Fibroblast of gingiva (primary cell): ENCODE measurements at regions not wholly inside any gene's neighbourhood (a gene's known extent, or its start where the extent isn't known, plus 50 kb on each side); places are given as distances from the start of the nearest gene placed in this dataset.
A peak's percentile ranks its signal among the peaks of the same experiment; 100 is the strongest.

Source experiments
- DNase-seq: peaks from one replicate; pipeline ENCODE4 v3.0.0-alpha.2; 2011; ENCODE audit warnings: low read depth

DNA sequence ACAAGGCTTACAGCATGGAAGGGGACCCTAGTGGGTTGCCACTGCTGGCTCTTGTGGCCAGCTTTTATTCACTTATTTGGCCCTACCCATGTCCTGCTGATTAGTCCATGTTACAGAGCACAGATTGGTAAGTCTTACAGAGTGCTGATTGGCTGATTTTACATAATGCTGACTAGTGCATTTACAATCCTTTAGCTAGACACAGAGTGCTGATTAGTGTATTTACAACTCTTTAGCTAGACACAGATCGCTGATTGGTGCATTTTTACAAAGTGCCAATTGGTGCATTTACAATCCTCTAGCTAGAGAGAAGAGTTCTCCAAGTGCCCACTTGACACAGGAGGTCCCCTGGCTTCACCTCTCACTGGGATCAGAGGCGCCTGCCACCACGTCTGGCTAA is 485.0 kb upstream of the TSPY4 start:
- no peak for DNase-seq

DNA sequence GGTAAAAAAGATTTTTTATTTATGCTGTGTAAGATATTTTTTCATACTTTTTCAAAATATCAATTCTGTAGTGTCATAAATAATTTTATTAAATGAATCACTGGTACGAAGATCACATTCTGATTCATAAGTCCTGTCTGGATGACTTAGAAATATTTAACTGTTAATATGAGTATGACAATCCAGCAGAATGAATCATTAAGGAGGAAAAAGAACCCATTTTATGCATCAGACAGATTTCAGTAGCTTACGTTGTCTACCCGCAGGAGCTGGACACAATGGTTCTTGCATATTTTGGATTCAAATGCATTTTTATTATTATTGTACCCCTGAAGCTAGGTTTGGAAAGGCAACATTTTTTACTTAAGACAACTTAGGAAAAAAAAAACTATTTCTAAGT is 448.9 kb upstream of the TSPY4 start:
- peak; percentile 0 for DNase-seq

DNA sequence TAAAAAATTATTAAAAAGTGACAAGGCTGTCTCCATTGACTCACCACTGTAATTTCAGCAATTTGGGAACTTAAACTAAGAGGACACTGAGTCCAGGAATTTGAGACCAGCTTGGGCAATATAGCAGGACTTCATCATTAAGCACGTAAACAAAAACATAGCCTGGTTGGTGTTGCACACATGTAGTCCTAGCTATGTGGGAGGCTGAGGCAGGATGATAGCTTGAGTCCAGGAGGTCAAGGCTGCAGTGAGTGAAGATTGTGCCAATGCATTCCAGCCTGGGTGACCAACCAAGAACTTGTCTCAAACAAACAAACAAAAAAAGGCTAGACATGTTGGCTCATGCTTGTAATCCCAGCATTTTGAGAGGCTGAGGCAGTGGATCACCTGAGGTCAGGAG is 439.4 kb upstream of the TSPY4 start:
- DNase-seq: peak; percentile 62

DNA sequence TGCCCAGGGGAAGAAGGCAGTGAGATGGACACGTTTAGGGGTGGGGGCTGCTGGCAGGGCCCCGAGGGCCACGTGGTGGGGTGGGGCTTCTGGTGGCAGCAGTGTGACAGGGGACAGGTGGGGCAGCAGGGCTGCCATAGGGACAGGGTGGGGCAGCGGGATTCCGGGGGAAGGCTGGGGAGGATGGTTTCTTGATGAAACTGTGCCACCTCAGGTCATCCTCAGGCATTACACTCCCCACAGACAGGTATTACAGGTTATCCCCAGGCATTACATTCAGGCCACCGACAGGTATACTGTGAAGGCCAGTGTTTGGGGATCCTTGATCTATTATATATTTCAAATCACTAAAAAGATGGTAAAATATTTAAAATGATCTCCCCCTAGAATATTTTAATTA is 432.1 kb upstream of the TSPY4 start:
- no peak for DNase-seq

DNA sequence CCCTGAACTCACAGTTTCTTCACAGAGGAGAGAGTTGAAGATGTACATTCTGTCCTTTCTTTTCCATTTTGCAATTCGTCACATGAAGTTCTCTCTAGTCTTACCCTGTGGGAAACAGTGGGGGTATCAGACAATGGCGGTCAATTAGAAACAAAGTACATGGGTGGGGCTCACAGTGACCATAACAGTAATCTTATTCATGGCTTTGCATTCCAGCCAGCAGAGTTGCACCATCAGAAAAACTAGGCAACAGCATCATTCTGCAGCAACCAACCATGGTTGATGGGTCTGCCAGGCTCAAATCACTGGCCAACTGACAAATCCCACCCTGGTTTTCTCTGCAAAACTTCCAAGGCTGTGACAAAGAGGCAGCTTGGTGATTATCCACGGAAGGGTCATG is 414.7 kb upstream of the TSPY4 start:
- peak; percentile 27 for DNase-seq
